CD14-positive monocyte (primary cell): ENCODE measurements at regions not wholly inside any gene's neighbourhood (a gene's known extent, or its start where the extent isn't known, plus 50 kb on each side); places are given as distances from the start of the nearest gene placed in this dataset.

Experiments used
- DNase-seq, 3 donors: peaks; one replicate each; pipeline ENCODE4 v3.0.0-alpha.2; 2011 to 2022
- H2AFZ ChIP-seq: 2 replicates; pipeline ENCODE4 v1.6.0; 2012; ENCODE audit warnings: mild to moderate bottlenecking, low read depth, low read length, inconsistent platforms; ENCODE audit not compliant: insufficient read depth, poor library complexity, severe bottlenecking
- H3K27ac ChIP-seq, 2 donors: 1 replicate in 1 of 2; 2 replicates in 1 of 2; pipeline ENCODE4 v1.5.1; 2012 to 2013; ENCODE audit warnings: low read length in 2 of 2, control low read depth in 1 of 2, inconsistent platforms in 1 of 2, low read depth in 1 of 2, mild to moderate bottlenecking in 1 of 2
- H3K27me3 ChIP-seq, 2 donors: one replicate each; pipeline versions ENCODE4 v1.6.0 to v1.6.1; 2011 to 2013; ENCODE audit warnings: low read length in 2 of 2; ENCODE audit not compliant: control insufficient read depth in 2 of 2, insufficient read depth in 2 of 2
- H3K36me3 ChIP-seq, 2 donors: replicated peaks in 1 of 2; 1 replicate in 1 of 2; 2 replicates in 1 of 2; pipeline versions ENCODE4 v1.5.1 to v1.6.1; 2012 to 2013; ENCODE audit warnings: low read length in 2 of 2, control low read depth in 1 of 2, inconsistent platforms in 1 of 2, mild to moderate bottlenecking in 1 of 2; ENCODE audit not compliant: insufficient read depth in 2 of 2, control insufficient read depth in 1 of 2
- H3K4me1 ChIP-seq, 2 donors: 1 replicate in 1 of 2; 2 replicates in 1 of 2; pipeline versions ENCODE4 v1.5.1 to v1.6.1; 2012 to 2013; ENCODE audit warnings: low read length in 2 of 2, control low read depth in 1 of 2, inconsistent platforms in 1 of 2, mild to moderate bottlenecking in 1 of 2, moderate library complexity in 1 of 2; ENCODE audit not compliant: insufficient read depth in 2 of 2, control insufficient read depth in 1 of 2
- H3K4me2 ChIP-seq: replicated peaks from 2 replicates; pipeline ENCODE3; 2012; ENCODE audit warnings: low read length, moderate library complexity, mild to moderate bottlenecking; ENCODE audit not compliant: poor library complexity, severe bottlenecking; ENCODE audit errors: extremely low read depth
- H3K4me3 ChIP-seq, 3 experiments: fragments of 200-600 bp in 1 of 3; sonication (generic) in 1 of 3; replicated peaks in 1 of 3; 1 replicate in 2 of 3; 2 replicates in 1 of 3; pipeline ENCODE4 v1.5.1; 2011 to 2013; ENCODE audit warnings: low read length in 3 of 3, mild to moderate bottlenecking in 3 of 3, control low read depth in 2 of 3, low read depth in 2 of 3, inconsistent platforms in 1 of 3, moderate library complexity in 1 of 3
- H3K79me2 ChIP-seq: 2 replicates; pipeline ENCODE4 v1.6.0; 2012; ENCODE audit warnings: mild to moderate bottlenecking, control low read depth, inconsistent platforms, low read length, moderate library complexity; ENCODE audit not compliant: insufficient read depth
- H3K9ac ChIP-seq: 2 replicates; pipeline ENCODE4 v1.6.0; 2017; ENCODE audit warnings: low read length, mild to moderate bottlenecking; ENCODE audit not compliant: insufficient read depth, poor library complexity, severe bottlenecking
- H3K9me3 ChIP-seq, 2 donors: replicated peaks in 1 of 2; 1 replicate in 1 of 2; 2 replicates in 1 of 2; pipeline versions ENCODE4 v1.5.1 to v1.6.1; 2012 to 2013; ENCODE audit warnings: low read length in 2 of 2, control low read depth in 1 of 2; ENCODE audit not compliant: control insufficient read depth in 1 of 2, insufficient read depth in 1 of 2
- H4K20me1 ChIP-seq: 2 replicates; pipeline ENCODE4 v1.6.0; 2012; ENCODE audit warnings: mild to moderate bottlenecking, low read length, control low read depth, moderate library complexity; ENCODE audit not compliant: insufficient read depth
- H3K27ac Mint-ChIP-seq, 7 donors: one replicate each; pipeline ENCODE4 v1.8.0; 2020; ENCODE audit warnings: mild to moderate bottlenecking in 7 of 7, mixed read lengths in 7 of 7, moderate library complexity in 6 of 7, inconsistent platforms in 2 of 7
- H3K27me3 Mint-ChIP-seq, 3 donors: one replicate each; pipeline ENCODE4 v1.8.0; 2021 to 2022; ENCODE audit warnings: low read depth in 3 of 3, mild to moderate bottlenecking in 3 of 3, mixed read lengths in 3 of 3, moderate library complexity in 3 of 3, inconsistent platforms in 1 of 3
- H3K36me3 Mint-ChIP-seq, 2 donors: one replicate each; pipeline ENCODE4 v1.8.0; 2020; ENCODE audit warnings: mixed read lengths in 2 of 2, inconsistent platforms in 1 of 2, mild to moderate bottlenecking in 1 of 2
- H3K4me1 Mint-ChIP-seq: one replicate; pipeline ENCODE4 v1.8.0; 2020; ENCODE audit warnings: mild to moderate bottlenecking, mixed read lengths
- H3K4me3 Mint-ChIP-seq, 2 donors: one replicate each; pipeline ENCODE4 v1.8.0; 2020; ENCODE audit warnings: mild to moderate bottlenecking in 2 of 2, mixed read lengths in 2 of 2, moderate library complexity in 1 of 2
- H3K9me3 Mint-ChIP-seq, 7 donors: one replicate each; pipeline ENCODE4 v1.8.0; 2020 to 2022; ENCODE audit warnings: mixed read lengths in 7 of 7, mild to moderate bottlenecking in 6 of 7, moderate library complexity in 6 of 7, inconsistent platforms in 2 of 7
- CTCF ChIP-seq: fragments of 200-600 bp; IDR thresholded peaks from one replicate; pipeline ENCODE4 v1.8.0; 2022; ENCODE audit warnings: antibody characterized with exemption, mild to moderate bottlenecking
- WGBS: methylation state at CpG from one replicate; pipeline ENCODE4 v1.1.5; 2013; ENCODE audit warnings: missing lambda C conversion rate; ENCODE audit not compliant: insufficient coverage; 5-methylcytosine and 5-hydroxymethylcytosine counted together
- intact Hi-C, 2 donors: fragments of 100-400 bp; cut with micrococcal nuclease; formaldehyde crosslinking; loops; one replicate each; pipeline versions ENCODE4 v1.15.0 to v1.15.1; 2023

- Histone ChIP-seq H3K9ac (no peak overlapping the region), H4K20me1 (no peaks in the 10 kb centered on the region), H3K36me3 (no peaks in the 10 kb centered on the region), H3K4me1 (no peaks in the 10 kb centered on the region), H3K9me3 (no peaks in the 10 kb centered on the region), H3K79me2 (no peaks in the 10 kb centered on the region), H3K4me3 (no peak overlapping the region), H3K27me3 (peaks cover 0 to 6% of the 10 kb centered on the region in 2 donors), H3K27ac (no peak overlapping the region), H2AFZ (no peak overlapping the region), H3K4me2 (no peak overlapping the region)
- H3K4me1 Mint-ChIP-seq: no peaks in the 10 kb centered on the region
- TF ChIP-seq CTCF: no peak
- intact Hi-C loops: no loop called here
- no peak for DNase-seq
- no peaks in the 10 kb centered on the region for H3K36me3 Mint-ChIP-seq
- H3K27me3 Mint-ChIP-seq: peaks cover 0 to 4% (median 2%) of the 10 kb centered on the region in 3 donors
- WGBS: 80% methylated on average over 1 of the region's 4 CpGs
- no peak overlapping the region for H3K27ac Mint-ChIP-seq
- no peak overlapping the region for H3K4me3 Mint-ChIP-seq
- peaks cover 0 to 4% (median 1%) of the 10 kb centered on the region in 7 donors for H3K9me3 Mint-ChIP-seq
These were observed 120.7 kb downstream of the MAP3K21 start for GRCh38 chr1:233448109-233448689.

GRCh38 chr1:233452724-233453123, 125.2 kb downstream of the MAP3K21 start:
- no peak for DNase-seq
- Histone ChIP-seq H3K4me1 (no peaks in the 10 kb centered on the region), H4K20me1 (no peaks in the 10 kb centered on the region), H3K27ac (no peak overlapping the region), H2AFZ (no peak overlapping the region), H3K4me2 (no peak overlapping the region), H3K9me3 (no peaks in the 10 kb centered on the region), H3K27me3 (peaks cover 0 to 6% of the 10 kb centered on the region in 2 donors), H3K79me2 (no peaks in the 10 kb centered on the region), H3K9ac (no peak overlapping the region), H3K4me3 (no peak overlapping the region), H3K36me3 (no peaks in the 10 kb centered on the region)
- no peaks in the 10 kb centered on the region for H3K4me1 Mint-ChIP-seq
- peaks cover 0 to 2% (median 0%) of the 10 kb centered on the region in 7 donors for H3K9me3 Mint-ChIP-seq
- no peak overlapping the region for H3K27ac Mint-ChIP-seq
- peaks cover 0 to 4% (median 1%) of the 10 kb centered on the region in 3 donors for H3K27me3 Mint-ChIP-seq
- H3K36me3 Mint-ChIP-seq: no peaks in the 10 kb centered on the region
- no peak overlapping the region for H3K4me3 Mint-ChIP-seq
- TF ChIP-seq CTCF: no peak
- intact Hi-C loops: no loop called here
- WGBS: no CpG with 5 or more reads among the region's 1 CpG
